H54 (cell line): ENCODE measurements at regions not wholly inside any gene's neighbourhood (a gene's known extent, or its start where the extent isn't known, plus 50 kb on each side); places are given as distances from the start of the nearest gene placed in this dataset.

Source experiments
- DNase-seq: peaks from one replicate; pipeline ENCODE4 v3.0.0; 2011; ENCODE audit warnings: low spot score, mixed read lengths; ENCODE audit not compliant: insufficient read length
- FAIRE-seq: peaks from 3 replicates; lab custom pipeline; 2011; peaks lifted over from hg19 to GRCh38; lab: Jason Lieb, UNC
- POLR2A ChIP-seq: IDR thresholded peaks from 2 replicates; pipeline ENCODE4 v1.6.1; 2011; ENCODE audit warnings: low read depth, mild to moderate bottlenecking, low read length

DNA sequence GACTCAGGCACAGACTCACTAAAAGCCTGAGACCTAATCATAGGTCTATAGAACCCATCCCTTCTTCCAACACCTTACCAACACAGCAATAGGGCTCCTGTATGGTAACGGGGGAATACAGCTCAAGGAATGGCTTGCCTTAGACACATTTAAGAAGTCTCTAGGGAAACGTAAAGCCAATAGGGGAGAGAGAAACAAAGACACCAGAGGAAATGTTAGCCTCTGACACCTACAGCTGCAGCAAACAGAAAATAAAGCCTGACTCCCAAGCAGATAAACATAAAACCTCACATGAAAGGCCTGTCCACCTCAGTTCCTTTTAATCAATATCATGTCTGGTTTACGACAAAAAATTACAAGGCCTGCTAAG, 51.1 kb upstream of the NCOA1 start:
- DNase-seq (no peak), FAIRE-seq (no peak)
- TF ChIP-seq POLR2A = no peak

DNA sequence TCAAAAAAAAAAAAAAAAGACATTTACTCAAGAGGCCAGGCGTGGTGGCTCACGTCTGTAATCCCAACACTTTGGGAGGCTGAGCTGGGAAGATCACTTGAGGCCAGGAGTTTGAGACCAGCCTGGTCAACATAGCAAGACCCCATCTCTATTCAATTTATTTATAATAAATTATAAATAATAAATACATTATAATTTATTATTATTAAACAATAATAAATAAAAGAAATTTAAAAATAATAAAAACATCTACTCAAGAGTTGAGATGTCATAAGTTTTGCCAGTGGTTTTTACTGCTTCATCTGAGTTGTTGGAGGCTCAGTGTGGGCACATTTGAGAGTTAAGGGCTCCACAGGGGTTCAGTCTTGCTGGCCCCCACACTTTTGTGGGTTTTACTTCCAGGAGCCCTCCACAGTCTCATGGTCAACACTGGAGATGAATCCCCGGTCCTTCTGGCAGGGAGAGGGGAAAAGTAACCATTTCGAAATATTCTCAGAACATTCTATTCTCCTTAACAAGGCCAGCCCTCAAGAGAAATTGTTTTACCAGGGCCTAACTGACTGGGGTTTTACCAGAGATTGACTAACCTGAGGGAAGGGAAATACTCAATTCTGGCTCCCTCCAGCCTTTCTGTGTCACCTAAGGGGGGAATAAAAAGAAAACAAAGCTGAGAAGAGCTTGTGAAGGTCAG, 51.6 kb upstream of the NCOA1 start:
- no peak for FAIRE-seq
- no peak for DNase-seq
- TF ChIP-seq POLR2A = no peak

DNA sequence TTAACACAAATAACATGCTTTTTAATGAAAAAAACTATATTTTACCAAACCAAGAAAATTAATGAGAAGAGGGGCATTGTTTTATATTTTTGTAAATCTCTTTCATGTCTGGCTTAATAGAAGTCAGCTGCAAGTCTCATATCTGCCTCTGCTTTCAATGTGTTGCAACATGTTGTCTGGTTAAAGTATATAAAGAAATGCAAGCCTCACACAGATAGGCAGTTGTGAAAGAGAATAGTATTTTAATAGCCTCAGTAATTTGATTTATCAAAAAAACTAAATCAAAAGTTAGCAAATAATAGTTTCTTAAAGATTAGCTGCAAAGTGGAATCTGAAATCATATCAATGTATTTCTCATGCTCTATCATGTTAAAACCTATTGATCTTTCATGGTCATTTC, 52.9 kb upstream of the NCOA1 start:
- DNase-seq (no peak), FAIRE-seq (no peak)
- TF ChIP-seq POLR2A = no peak

DNA sequence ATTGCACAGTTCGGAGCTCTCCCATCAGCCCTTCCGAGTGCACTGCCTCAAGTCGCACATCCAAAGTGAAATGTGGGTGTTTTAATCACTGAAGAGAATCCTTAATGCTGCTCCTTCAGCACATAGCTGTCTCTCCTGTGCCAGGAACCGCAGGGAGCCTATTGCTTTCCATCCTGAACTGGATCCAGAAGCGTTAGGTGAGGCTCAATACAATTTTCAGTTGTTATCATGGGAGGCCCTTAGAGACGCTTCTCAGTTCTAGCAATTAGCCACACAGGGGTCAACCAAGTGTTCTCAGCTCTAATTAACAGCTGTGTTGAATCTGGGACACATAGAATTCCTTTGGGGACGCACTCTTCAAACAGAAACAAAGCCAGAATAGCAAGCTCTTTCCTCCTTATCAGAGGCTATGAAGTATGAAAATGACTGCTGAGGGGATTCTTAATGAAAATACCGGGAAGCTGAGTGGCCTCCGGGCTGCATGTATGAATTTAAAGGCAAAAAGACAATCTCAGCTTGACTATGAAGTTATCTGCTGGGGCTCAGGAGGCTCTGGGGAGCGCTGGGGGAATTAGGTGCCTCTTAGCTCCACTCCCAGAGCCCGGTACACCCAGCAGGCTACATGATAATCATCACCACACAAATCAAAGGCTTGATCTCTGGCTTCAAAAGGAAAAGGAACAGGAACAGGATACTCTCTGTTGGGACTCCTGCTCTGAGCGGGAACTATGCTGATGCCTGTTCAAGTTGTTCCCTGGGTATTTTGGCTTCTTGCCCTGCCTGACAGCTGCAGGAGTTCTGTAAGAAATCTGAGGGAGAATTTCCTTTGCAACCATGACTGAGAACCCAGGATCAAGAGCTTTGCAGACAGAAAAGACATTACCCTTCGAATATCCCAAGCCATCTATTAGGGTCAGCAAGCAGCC, 55.4 kb upstream of the NCOA1 start:
- FAIRE-seq = no peak
- DNase-seq = no peak
- no peak for TF ChIP-seq POLR2A

DNA sequence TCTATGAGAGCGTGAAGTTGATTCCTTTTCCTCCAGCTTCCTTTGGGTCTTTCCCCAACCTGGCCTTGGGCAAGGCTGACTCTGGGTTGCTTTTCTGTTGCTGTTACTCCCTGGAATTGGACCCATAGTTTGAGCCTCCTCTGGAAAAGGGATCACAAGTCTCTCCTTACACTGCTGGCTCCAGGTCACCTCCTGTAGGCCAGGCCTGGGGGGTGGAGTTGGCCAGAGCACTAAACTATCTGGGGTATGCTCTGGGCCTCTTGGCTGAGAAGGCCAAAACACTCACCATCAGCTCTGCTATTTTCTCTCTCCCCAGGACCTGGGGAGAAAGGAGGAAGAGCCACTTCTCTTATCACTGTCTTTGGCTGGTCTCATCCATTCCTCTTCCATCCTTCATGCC, 56.5 kb upstream of the NCOA1 start:
- TF ChIP-seq POLR2A = no peak
- DNase-seq (no peak), FAIRE-seq (no peak)

DNA sequence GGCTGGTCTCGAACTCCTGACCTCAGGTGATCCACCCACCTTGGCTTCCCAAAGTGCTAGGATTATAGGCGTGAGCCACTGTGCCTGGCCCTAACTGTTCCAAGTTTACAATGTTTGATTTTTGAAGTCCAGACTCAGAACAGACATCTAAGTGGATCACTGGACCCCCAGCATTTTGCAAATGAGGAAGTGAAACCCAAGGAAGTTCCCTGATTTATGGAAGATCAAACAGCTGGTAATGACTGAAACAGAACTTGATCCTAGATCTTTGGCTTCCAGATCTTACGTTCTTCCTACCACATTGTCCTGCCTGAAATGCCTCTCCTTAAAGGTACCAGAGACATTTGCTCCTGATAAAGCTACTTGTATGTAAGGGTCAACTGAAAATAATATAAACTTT, 58.3 kb upstream of the NCOA1 start:
- TF ChIP-seq POLR2A = no peak
- FAIRE-seq (no peak), DNase-seq (no peak)

DNA sequence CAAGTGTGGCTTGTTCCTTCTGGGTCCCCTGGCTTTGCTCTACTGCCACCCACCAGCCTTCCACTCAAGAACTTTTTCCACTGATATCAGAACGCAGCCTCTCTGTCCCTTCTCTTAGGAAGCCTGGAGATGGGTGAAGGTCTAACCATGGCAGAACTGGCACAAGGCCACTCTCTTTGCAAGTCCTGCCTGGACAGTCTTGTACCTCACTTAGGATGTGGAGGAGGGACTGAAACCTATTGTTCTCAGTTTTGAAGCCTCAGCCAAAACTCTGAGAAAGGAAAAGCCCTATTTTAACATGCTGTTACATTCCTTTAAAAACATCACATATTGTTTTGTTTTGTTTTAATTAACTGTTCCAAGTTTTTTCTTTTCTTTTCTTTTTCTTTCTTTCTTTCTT, 58.9 kb upstream of the NCOA1 start:
- no peak for FAIRE-seq

DNA sequence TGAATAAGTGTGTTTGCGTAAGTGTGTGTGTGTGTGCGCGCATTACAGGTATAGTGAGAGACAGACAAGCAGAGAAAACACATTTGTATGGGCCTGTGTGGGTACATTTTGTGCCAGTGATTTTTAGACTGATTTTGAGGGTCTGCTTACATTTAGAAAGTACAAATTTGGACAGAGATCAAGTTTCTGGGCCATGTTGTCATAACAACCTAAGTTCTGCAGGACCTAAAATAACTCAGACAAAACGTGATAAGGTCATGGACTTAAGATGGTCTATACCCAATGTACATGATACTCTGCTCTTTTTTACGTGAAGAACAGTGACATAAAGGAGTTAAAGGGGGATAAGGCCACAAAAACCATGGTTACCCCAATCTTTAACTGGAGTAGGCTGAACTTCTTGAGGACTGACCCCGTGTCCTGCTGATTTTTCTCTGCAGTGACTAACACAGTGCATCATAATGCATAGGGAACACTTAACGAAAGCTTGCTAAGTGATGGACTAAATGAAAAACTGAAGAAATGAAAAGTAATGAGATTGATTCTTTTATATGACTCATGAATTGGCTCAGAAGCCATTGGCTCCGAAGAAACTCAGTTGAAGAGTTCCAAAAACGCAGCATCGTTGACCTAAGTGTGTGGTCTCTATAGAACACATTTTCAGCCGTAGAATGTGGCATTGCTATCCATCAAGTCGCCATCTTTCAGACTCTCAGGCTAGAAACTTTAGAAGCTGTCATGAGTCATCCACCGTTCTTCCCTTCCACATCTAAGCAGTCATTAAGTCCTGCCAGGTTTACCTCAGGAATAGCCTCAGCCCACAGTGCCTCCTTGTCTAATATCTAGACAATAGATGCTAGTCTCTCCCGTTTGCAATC, 61.6 kb upstream of the NCOA1 start:
- no peak for TF ChIP-seq POLR2A
- no peak for DNase-seq
- FAIRE-seq = no peak

More for the DNA sequence above, 58.9 kb upstream of the NCOA1 start:
- no peak for TF ChIP-seq POLR2A
- no peak for DNase-seq

DNA sequence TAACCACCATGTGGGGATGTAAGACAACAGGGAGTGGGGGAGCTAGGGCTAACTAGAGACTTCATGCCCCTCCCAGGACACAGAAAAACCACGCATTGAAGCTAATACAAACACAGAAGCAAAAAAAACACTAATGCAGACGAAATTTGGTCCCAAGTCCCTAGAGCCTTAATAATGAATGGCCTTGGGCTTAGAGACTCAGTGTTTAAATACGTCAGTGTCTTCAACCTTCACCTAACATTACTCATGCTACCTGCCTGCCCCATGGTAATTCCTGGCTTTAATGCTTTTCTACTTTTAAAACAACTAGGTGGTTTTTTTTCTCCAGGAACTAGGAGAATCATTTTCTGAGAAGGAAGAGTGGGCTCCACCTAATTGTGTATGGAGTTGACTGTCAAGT, 64.1 kb upstream of the ITSN2 start:
- no peak for TF ChIP-seq POLR2A
- DNase-seq = no peak
- no peak for FAIRE-seq

DNA sequence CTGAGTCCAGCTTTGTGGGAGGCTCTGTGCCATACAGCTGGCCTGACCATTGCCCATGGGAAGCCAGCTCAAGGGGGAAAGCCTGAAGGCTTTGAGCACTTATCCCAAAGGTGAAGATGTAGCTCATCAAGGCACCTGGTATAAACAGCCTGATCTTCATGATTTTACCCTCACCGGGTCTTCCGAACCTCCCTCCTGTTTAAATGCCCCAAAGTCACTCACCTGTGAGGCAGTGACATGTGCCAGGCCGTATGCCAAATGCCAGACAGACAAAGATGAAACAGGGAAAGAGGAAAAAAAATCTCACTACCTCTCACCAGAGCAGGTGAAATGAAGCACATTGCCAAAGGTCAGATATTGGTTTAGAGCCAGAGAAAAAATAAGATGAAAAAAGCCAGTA, 62.8 kb upstream of the ITSN2 start:
- no peak for TF ChIP-seq POLR2A
- DNase-seq (no peak), FAIRE-seq (no peak)

DNA sequence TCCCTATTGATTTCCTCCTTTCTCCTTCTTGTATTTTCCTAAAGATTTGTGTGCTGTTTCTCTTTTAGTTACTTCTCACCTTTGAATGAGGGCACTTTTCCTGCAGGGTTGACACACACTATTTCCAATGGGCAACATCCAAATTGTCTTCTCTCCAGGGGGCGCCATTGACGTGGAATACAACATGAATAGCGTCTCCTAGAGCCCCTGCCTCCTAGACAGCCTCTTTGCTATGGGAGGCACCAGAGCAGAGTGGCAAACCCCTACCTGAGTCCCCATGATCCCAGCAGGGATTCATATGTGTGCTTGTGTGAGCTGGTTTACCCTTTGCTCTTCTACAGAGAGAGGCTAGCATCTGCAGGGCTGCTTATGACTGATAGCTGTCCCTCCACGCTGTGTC, 61.3 kb upstream of the ITSN2 start:
- no peak for DNase-seq
- TF ChIP-seq POLR2A = no peak
- FAIRE-seq = no peak

DNA sequence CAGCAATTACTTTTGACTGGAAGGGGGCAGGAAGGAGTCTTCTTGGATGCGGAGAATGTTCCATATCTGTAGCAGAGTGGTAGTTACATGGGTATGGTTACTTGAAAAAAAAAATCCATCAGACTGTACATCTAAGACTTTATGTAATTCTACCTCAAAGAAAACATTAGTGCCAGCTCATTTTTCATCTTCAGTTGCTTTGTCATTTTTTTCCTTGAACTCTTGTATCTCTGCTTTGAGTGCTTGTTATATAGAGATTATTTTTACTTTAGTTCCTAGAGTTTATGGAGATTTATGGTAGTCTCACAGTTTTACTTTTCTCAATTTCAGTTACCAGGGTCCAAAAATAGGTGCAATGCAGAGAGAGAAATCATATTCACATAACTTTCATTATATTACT, 60.0 kb upstream of the ITSN2 start:
- DNase-seq = no peak
- no peak for TF ChIP-seq POLR2A
- no peak for FAIRE-seq

DNA sequence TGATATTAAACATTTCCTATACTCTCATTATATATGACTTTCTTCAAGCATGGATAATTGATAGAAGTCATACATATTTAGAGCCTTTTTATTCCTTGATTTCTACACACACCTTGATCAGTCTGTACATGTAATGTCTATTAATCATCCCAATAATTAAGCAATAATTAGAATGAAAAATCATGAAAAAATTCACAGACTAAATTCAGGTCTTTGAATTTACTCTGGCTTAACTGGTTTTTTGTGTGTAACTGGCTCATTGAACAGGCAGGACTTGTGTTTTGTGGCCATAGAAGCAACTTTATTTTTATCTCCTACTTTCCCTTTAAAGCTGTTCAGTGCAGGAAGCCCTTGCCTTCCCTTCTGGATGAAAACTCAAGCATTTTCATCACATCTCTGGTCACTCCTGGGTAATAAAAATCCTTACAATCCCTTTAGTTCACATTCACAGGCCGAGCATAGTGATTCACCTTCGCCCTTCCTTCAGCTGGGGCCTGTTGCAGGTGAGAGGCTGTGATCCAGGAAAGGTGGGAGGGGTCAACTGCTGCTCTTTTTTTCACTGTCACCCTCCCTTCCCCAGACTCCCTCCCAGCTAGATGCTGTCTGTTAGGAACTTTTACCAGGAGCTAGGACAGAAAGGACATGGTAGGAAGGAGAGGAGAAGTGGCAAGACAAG, 58.0 kb upstream of the ITSN2 start:
- DNase-seq (no peak), FAIRE-seq (no peak)
- no peak for TF ChIP-seq POLR2A
